ENCODE measurements at regions not wholly inside any gene's neighbourhood (a gene's known extent, or its start where the extent isn't known, plus 50 kb on each side); places are given as distances from the start of the nearest gene placed in this dataset.

DNA sequence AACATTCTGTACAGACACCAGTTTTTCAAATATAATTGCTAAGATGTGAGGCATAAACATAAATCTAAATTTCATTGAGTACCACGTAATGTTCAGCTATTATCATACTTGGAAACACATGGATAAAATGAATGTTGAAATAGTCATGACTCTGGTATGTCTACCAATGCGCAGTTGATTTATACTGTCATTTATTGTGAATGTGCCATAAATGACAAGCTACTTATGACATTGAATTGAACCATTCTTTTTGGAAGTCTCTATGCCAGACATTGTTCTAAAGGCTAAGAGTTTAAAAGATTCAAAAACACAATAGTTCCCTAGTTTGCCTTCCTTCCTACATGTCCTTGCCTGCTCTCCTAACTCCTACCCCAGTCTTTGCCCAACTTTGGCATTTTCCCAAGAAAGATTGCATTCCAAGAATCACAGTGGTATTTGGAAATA is 96.6 kb upstream of the DMD start:
- DNase-seq = peak; percentile 41
- H3K27me3 ChIP-seq (ENCODE audit: control insufficient read depth, insufficient read depth, low read length) = no peaks in the 10 kb centered on the region
- H3K14ac ChIP-seq (replicated peaks; ENCODE audit: low read depth, low read length) = no peak overlapping the region
- H2BK120ac ChIP-seq (ENCODE audit: low read depth, low read length) = no peak overlapping the region
- H4K20me1 ChIP-seq (ENCODE audit: insufficient read depth, low read length) = no peaks in the 10 kb centered on the region
- in situ Hi-C loops (cut with MboI; ENCODE audit: low sequenced_read_pairs) (no loop called here), dilution Hi-C loops (cut with HindIII; ENCODE audit: low sequenced_read_pairs, unreplicated experiment) (no loop called here), intact Hi-C loops (cut with micrococcal nuclease) (no loop called here)
- WGBS, 2 experiments (ENCODE audit: extremely low coverage in 2 of 2, insufficient read length in 1 of 2) = no CpG with 5 or more reads among the region's 2 CpGs
- H3K4me2 ChIP-seq (ENCODE audit: low read depth, low read length) = no peak overlapping the region
- H3K4me1 ChIP-seq (ENCODE audit: control insufficient read depth, insufficient read depth, low read length) = no peaks in the 10 kb centered on the region
- no peak overlapping the region for H2AK5ac ChIP-seq (ENCODE audit: low read depth, low read length)
- no peak overlapping the region for H4K91ac ChIP-seq (ENCODE audit: insufficient read depth, low read depth, low read length)
- H3K9me1 ChIP-seq (ENCODE audit: insufficient read depth, low read length) = no peaks in the 10 kb centered on the region
- H2AK9ac ChIP-seq (replicated peaks; ENCODE audit: low read depth, low read length, poor library complexity) = no peak overlapping the region
- peak; percentile 44 for ATAC-seq (ENCODE audit: low read depth)
- no TSS peak for BruUV-seq (replicated peaks)
- ChIA-PET CTCF (no interaction called here), POLR2A (ENCODE audit: unreplicated experiment) (no interaction called here)
- no peak overlapping the region for H2BK5ac ChIP-seq (ENCODE audit: low read depth, low read length, poor library complexity, severe bottlenecking)
- no peak overlapping the region for H3K9ac ChIP-seq (ENCODE audit: low read depth, low read length)
- no peak overlapping the region for H3K23ac ChIP-seq (ENCODE audit: low read depth, low read length)
- H4K8ac ChIP-seq (ENCODE audit: low read depth in 2 of 2, low read length in 2 of 2) = no peak overlapping the region
- no peak overlapping the region for H3K4me3 ChIP-seq (ENCODE audit: insufficient read depth, low read depth, low read length)
- no peak overlapping the region for H4K5ac ChIP-seq (ENCODE audit: low read depth, low read length)
- no peak overlapping the region for H2BK20ac ChIP-seq (ENCODE audit: low read depth, low read length)
- H3K9me3 ChIP-seq (ENCODE audit: control insufficient read depth, insufficient read depth, low read length) = no peaks in the 10 kb centered on the region
- H3K56ac ChIP-seq (ENCODE audit: extremely low read depth, insufficient read depth, low read length) = 0 out of 2 replicates have a peak overlapping the region, but pooled peaks have one; percentile 6
- H3K18ac ChIP-seq (ENCODE audit: low read depth, low read length) = no peak overlapping the region
- no peak overlapping the region for H2BK15ac ChIP-seq (ENCODE audit: low read depth, low read length)
- H3K27ac ChIP-seq (ENCODE audit: insufficient read depth, low read length) = no peak overlapping the region; the same call in 1 of the 2 replicates
- TF ChIP-seq SMC3 (IDR thresholded peaks at IDR 0.05; ENCODE audit: low read depth, low read length) (no peak), MXI1 (IDR thresholded peaks at IDR 0.05; ENCODE audit: borderline replicate concordance, low read depth, low read length) (no peak), RAD21 (IDR thresholded peaks at IDR 0.05; ENCODE audit: low read length) (no peak), MAZ (IDR thresholded peaks at IDR 0.05; ENCODE audit: borderline replicate concordance, low read depth, low read length) (no peak), CTCF (conservative IDR thresholded peaks at IDR 0.05; ENCODE audit: low read depth, low read length) (no peak), BHLHE40 (IDR thresholded peaks at IDR 0.05; ENCODE audit: low read depth, low read length) (no peak), CEBPB (IDR thresholded peaks at IDR 0.05; ENCODE audit: low read depth, low read length) (no peak), NFE2L2 (IDR thresholded peaks at IDR 0.05; ENCODE audit: low read depth, low read length) (no peak), POLR2A (IDR thresholded peaks at IDR 0.05; ENCODE audit: low read depth, low read length) (no peak), ELK1 (IDR thresholded peaks at IDR 0.05; ENCODE audit: borderline replicate concordance, low read depth, low read length) (no peak), CHD1 (IDR thresholded peaks at IDR 0.05; ENCODE audit: low read depth, low read length) (no peak), MAFK (IDR thresholded peaks at IDR 0.05; ENCODE audit: low read depth, low read length) (no peak), USF2 (IDR thresholded peaks at IDR 0.05; ENCODE audit: low read depth, low read length) (no peak), RCOR1 (IDR thresholded peaks at IDR 0.05; ENCODE audit: insufficient replicate concordance, low read length) (no peak), RFX5 (IDR thresholded peaks at IDR 0.05; ENCODE audit: low read depth, low read length) (no peak), FOS (IDR thresholded peaks at IDR 0.05; ENCODE audit: low read depth, low read length) (no peak)
- no peaks in the 10 kb centered on the region for H3K79me1 ChIP-seq (ENCODE audit: low read depth in 1 of 2, low read length in 2 of 2)
- H3K4ac ChIP-seq (ENCODE audit: low read depth, low read length) = no peak overlapping the region
- H3K36me3 ChIP-seq (ENCODE audit: control insufficient read depth, insufficient read depth, low read length) = no peaks in the 10 kb centered on the region
- H2AFZ ChIP-seq (replicated peaks; ENCODE audit: low read length, poor library complexity) = no peak overlapping the region
